ENCODE measurements at regions not wholly inside any gene's neighbourhood (a gene's known extent, or its start where the extent isn't known, plus 50 kb on each side); places are given as distances from the start of the nearest gene placed in this dataset.
A peak's percentile ranks its signal among the peaks of the same experiment; 100 is the strongest.
"Not testable (repeated sequence)": the region's sequence is repeated elsewhere in the genome, so short reads cannot be mapped to it uniquely, and the experiment has no call there.

GRCh38 chr18:14460364-14460763 lies 83.0 kb downstream of the POTEC start:
- POLR2A ChIA-PET; H3K4me3 ChIP-seq; FAIRE-seq; H3K4me1 ChIP-seq; DNase-seq (ENCODE audit: low read depth in 1 of 2, low spot score in 1 of 2); H3K9me3 ChIP-seq; ATAC-seq; H3K4me2 ChIP-seq; H3K27ac ChIP-seq: not testable (repeated sequence)
- CTCF ChIA-PET, result interaction anchor here (0.6 kb wide), 1 partner anchor 513 kb away, joined by 3 read pairs; no protein-coding TSS in a partner anchor
- WGBS (ENCODE audit: missing lambda C conversion rate), result 96% methylated on average over 4 of the region's 17 CpGs

GRCh38 chr18:14459826-14460225 lies 83.6 kb downstream of the POTEC start:
- H3K27ac ChIP-seq; H3K4me1 ChIP-seq; FAIRE-seq; H3K9me3 ChIP-seq; H3K4me3 ChIP-seq; POLR2A ChIA-PET; H3K4me2 ChIP-seq; ATAC-seq; DNase-seq (ENCODE audit: low read depth in 1 of 2, low spot score in 1 of 2): not testable (repeated sequence)
- WGBS (ENCODE audit: missing lambda C conversion rate), result 75% methylated on average over 8 of the region's 23 CpGs
- CTCF ChIA-PET, result interaction anchor here (0.6 kb wide), 1 partner anchor 513 kb away, joined by 3 read pairs; no protein-coding TSS in a partner anchor

- peak in 1 of 2 experiments; percentile 66; a peak in 1 of 6 replicates for ATAC-seq
- WGBS (ENCODE audit: missing lambda C conversion rate), result no CpG with 5 or more reads among the region's 62 CpGs
- Histone ChIP-seq H3K27ac (0 out of 6 replicates have a peak overlapping the region, but pooled peaks of 1 of the 2 experiments have one; percentile 37), H3K4me2 (peak overlapping the region; percentile 65), H3K4me3 (peak overlapping the region; percentile 38)
- CTCF ChIA-PET, POLR2A ChIA-PET, FAIRE-seq, H3K4me1 ChIP-seq, H3K9me3 ChIP-seq: not testable (repeated sequence)
- TF ChIP-seq CTCF (IDR thresholded peaks at IDR 0.05), result 0 out of 3 replicates have a peak, but pooled peaks have one; percentile 17
- TF ChIP-seq RAD21 (conservative IDR thresholded peaks at IDR 0.05 in 1 of 2, IDR thresholded peaks at IDR 0.05 in 1 of 2), result peak; percentile 26 to 27; a peak in 1 of 5 replicates
- 0 out of 2 replicates have a peak, but pooled peaks have one; percentile 30 for TF ChIP-seq E2F6 (IDR thresholded peaks at IDR 0.05; ENCODE audit: borderline replicate concordance, low read depth)
- peak; percentile 20; the same call in 1 of the 3 replicates for TF ChIP-seq SMC3 (IDR thresholded peaks at IDR 0.05)
- DNase-seq (ENCODE audit: low read depth in 1 of 2, low spot score in 1 of 2), result peak in 1 of 2 experiments; percentile 12
Observed at GRCh38 chr18:14458009-14458945, 85.1 kb downstream of the POTEC start.

- Histone ChIP-seq H3K4me2 (peak overlapping the region; percentile 55; the same call in 2 of the 3 replicates), H3K4me3 (peak overlapping the region; percentile 41), H3K27ac (peak overlapping the region; percentile 53 to 85; a peak in 4 of 6 replicates)
- H3K9me3 ChIP-seq, FAIRE-seq, H3K4me1 ChIP-seq, POLR2A ChIA-PET, CTCF ChIA-PET: not testable (repeated sequence)
- DNase-seq (ENCODE audit: low read depth in 1 of 2, low spot score in 1 of 2), result peak in 1 of 2 experiments; percentile 9
- WGBS (ENCODE audit: missing lambda C conversion rate), result 1% methylated on average over 9 of the region's 46 CpGs
- peak in 1 of 2 experiments; percentile 70; a peak in 2 of 6 replicates for ATAC-seq
Observed at GRCh38 chr18:14450637-14451009, 92.8 kb downstream of the POTEC start.

- peak; percentile 58 to 98 for ATAC-seq
- TF ChIP-seq POLR2A (IDR thresholded peaks at IDR 0.05; ENCODE audit: low read length), result peak; percentile 25; the same call in 1 of the 2 replicates
- FAIRE-seq, CTCF ChIA-PET, H3K9me3 ChIP-seq, H3K4me1 ChIP-seq, POLR2A ChIA-PET: not testable (repeated sequence)
- peak in 1 of 2 experiments; percentile 12 for DNase-seq (ENCODE audit: low read depth in 1 of 2, low spot score in 1 of 2)
- peak overlapping the region; percentile 41 for H3K4me3 ChIP-seq
- no CpG with 5 or more reads among the region's 60 CpGs for WGBS (ENCODE audit: missing lambda C conversion rate)
- H3K27ac ChIP-seq, result peak overlapping the region; percentile 53 to 85; a peak in 4 of 6 replicates
- peak overlapping the region; percentile 55; the same call in 1 of the 3 replicates for H3K4me2 ChIP-seq
Observed at GRCh38 chr18:14449995-14450636, 93.3 kb downstream of the POTEC start.

- POLR2A ChIA-PET; DNase-seq (ENCODE audit: low read depth in 1 of 2, low spot score in 1 of 2); H3K4me1 ChIP-seq; H3K4me2 ChIP-seq; CTCF ChIA-PET; ATAC-seq; H3K4me3 ChIP-seq; H3K27ac ChIP-seq; H3K9me3 ChIP-seq; FAIRE-seq: not testable (repeated sequence)
- WGBS (ENCODE audit: missing lambda C conversion rate), result 100% methylated on average over 1 of the region's 12 CpGs
Observed at GRCh38 chr18:14449062-14449461, 94.3 kb downstream of the POTEC start.

- FAIRE-seq; H3K27ac ChIP-seq; H3K4me1 ChIP-seq; ATAC-seq; H3K4me2 ChIP-seq; H3K9me3 ChIP-seq; DNase-seq (ENCODE audit: low read depth in 1 of 2, low spot score in 1 of 2); POLR2A ChIA-PET; CTCF ChIA-PET; H3K4me3 ChIP-seq: not testable (repeated sequence)
- WGBS (ENCODE audit: missing lambda C conversion rate), result 93% methylated on average over 2 of the region's 4 CpGs
Observed at GRCh38 chr18:14447715-14448114, 95.7 kb downstream of the POTEC start.

GRCh38 chr18:14435460-14435859 lies 107.9 kb downstream of the POTEC start:
- WGBS (ENCODE audit: missing lambda C conversion rate), result 39% methylated on average over 2 of the region's 4 CpGs
- H3K9me3 ChIP-seq; H3K4me3 ChIP-seq; FAIRE-seq; H3K4me1 ChIP-seq; CTCF ChIA-PET; H3K27ac ChIP-seq; DNase-seq (ENCODE audit: low read depth in 1 of 2, low spot score in 1 of 2); ATAC-seq; H3K4me2 ChIP-seq; POLR2A ChIA-PET: not testable (repeated sequence)

GRCh38 chr18:14432371-14432770 lies 111.0 kb downstream of the POTEC start:
- FAIRE-seq; H3K4me1 ChIP-seq; H3K4me2 ChIP-seq; DNase-seq (ENCODE audit: low read depth in 1 of 2, low spot score in 1 of 2); H3K4me3 ChIP-seq; H3K9me3 ChIP-seq; H3K27ac ChIP-seq; POLR2A ChIA-PET; ATAC-seq: not testable (repeated sequence)
- CTCF ChIA-PET, result interaction anchor here (0.7 kb wide), 1 partner anchor 327 kb away, joined by 3 read pairs; no protein-coding TSS in a partner anchor
- 87% methylated on average over 10 of the region's 10 CpGs for WGBS (ENCODE audit: missing lambda C conversion rate)

Measured in A549 (cell line).